ENCODE measurements at regions not wholly inside any gene's neighbourhood (a gene's known extent, or its start where the extent isn't known, plus 50 kb on each side); places are given as distances from the start of the nearest gene placed in this dataset.
"Not testable (repeated sequence)": the region's sequence is repeated elsewhere in the genome, so short reads cannot be mapped to it uniquely, and the experiment has no call there.

DNA sequence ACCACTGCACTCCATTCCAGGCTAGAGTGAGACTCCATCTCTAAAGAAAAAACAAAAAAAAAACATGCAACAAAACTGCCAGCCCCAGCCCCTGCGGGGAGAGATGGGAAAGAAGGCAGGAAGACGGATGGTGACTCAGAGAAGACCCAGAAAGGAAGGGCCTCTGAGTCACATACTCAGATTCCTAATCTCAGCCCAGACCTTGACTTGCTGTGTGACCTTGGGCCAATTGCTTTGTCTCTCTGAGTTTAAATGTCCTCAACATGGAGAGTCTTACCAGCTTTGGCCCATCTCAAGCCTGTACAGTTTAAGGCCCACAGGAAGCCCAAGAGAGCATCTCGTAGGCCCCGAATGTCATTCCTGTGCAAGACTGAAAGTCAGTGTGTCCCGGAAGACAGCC is 86.5 kb upstream of the LHX1 start:
- peaks cover 13% of the 10 kb centered on the region for H3K4me1 Mint-ChIP-seq
- H3K9me3 Mint-ChIP-seq: no peaks in the 10 kb centered on the region
- DNase-seq (ENCODE audit: low spot score in 2 of 2, unreplicated experiment in 2 of 2): no peak
- no peaks in the 10 kb centered on the region for H3K27me3 Mint-ChIP-seq (ENCODE audit: low read depth)
- no peaks in the 10 kb centered on the region for H3K36me3 Mint-ChIP-seq
- H3K27ac Mint-ChIP-seq: no peak overlapping the region
- TF ChIP-seq, protein P1, sequence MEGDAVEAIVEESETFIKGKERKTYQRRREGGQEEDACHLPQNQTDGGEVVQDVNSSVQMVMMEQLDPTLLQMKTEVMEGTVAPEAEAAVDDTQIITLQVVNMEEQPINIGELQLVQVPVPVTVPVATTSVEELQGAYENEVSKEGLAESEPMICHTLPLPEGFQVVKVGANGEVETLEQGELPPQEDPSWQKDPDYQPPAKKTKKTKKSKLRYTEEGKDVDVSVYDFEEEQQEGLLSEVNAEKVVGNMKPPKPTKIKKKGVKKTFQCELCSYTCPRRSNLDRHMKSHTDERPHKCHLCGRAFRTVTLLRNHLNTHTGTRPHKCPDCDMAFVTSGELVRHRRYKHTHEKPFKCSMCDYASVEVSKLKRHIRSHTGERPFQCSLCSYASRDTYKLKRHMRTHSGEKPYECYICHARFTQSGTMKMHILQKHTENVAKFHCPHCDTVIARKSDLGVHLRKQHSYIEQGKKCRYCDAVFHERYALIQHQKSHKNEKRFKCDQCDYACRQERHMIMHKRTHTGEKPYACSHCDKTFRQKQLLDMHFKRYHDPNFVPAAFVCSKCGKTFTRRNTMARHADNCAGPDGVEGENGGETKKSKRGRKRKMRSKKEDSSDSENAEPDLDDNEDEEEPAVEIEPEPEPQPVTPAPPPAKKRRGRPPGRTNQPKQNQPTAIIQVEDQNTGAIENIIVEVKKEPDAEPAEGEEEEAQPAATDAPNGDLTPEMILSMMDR (IDR thresholded peaks at IDR 0.05; ENCODE audit: unreplicated experiment): no peak
- no peak overlapping the region for H3K4me3 Mint-ChIP-seq

DNA sequence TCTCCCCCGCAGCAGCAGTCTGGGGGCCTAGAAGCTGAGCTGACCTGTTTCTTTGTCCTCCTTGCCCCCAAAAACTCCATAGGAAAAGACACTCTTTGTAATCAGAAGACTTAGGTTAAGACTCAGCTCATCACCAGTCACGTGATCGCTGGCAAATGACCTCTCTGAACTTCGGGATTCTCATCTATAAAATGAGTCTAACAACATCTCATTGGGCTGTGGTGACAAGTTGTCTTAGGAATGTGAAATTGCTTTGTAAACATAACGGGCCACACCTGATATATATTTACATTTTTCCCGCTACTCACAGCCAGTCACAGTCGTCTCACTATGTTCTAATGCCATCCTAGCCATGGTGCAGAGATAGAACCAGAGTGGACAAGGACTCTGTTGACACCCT is 86.0 kb upstream of the LHX1 start:
- Mint-ChIP-seq H3K9me3 (no peaks in the 10 kb centered on the region), H3K27me3 (ENCODE audit: low read depth) (no peaks in the 10 kb centered on the region), H3K27ac (no peak overlapping the region), H3K4me1 (peaks cover 13% of the 10 kb centered on the region), H3K4me3 (no peak overlapping the region), H3K36me3 (no peaks in the 10 kb centered on the region)
- TF ChIP-seq, protein P1 (IDR thresholded peaks at IDR 0.05; ENCODE audit: unreplicated experiment): no peak
- DNase-seq (ENCODE audit: low spot score in 2 of 2, unreplicated experiment in 2 of 2): no peak

DNA sequence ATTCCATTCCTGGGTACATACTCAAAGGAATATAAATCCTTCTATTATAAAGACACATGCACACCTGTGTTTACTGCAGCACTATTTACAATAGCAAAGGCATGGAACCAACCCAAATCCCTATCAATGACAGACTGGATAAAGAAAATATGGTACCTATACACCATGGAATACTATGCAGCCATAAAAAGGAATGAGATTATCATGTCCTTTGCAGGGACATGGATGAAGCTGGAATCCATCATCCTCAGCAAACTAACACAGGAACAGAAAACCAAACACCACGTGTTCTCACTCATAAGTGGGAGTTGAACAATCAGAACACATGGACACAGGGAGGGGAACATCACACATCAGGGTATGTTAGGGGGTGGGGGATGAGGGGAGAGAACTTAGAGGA is 84.8 kb upstream of the LHX1 start:
- H3K4me3 Mint-ChIP-seq; H3K36me3 Mint-ChIP-seq; H3K27me3 Mint-ChIP-seq (ENCODE audit: low read depth); DNase-seq (ENCODE audit: low spot score in 2 of 2, unreplicated experiment in 2 of 2); H3K27ac Mint-ChIP-seq; H3K9me3 Mint-ChIP-seq: not testable (repeated sequence)
- peaks cover 10% of the 10 kb centered on the region for H3K4me1 Mint-ChIP-seq

DNA sequence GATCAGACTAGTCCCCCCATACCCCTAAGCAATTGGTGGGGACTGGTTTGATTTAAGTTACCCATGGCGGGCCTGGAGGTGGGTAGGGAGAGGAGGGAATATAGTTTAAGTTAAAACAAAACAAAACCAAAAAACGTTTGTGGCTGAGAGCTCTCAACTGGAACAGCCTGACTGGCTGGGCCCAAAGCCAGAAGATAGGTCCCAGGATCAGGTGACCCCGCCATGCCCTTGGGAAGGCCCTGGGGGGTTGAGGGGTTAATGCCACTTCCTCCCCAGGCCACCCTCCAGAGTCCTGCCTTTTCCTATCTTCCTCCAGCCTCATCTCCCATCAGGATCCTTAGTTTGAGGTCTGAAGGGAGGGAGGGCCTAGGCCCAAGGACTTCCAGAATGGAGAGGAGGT is 82.3 kb upstream of the LHX1 start:
- no peak for DNase-seq (ENCODE audit: low spot score in 2 of 2, unreplicated experiment in 2 of 2)
- H3K9me3 Mint-ChIP-seq: no peaks in the 10 kb centered on the region
- TF ChIP-seq, protein P1 (IDR thresholded peaks at IDR 0.05; ENCODE audit: unreplicated experiment): no peak
- H3K27me3 Mint-ChIP-seq (ENCODE audit: low read depth): no peaks in the 10 kb centered on the region
- no peaks in the 10 kb centered on the region for H3K36me3 Mint-ChIP-seq
- H3K4me3 Mint-ChIP-seq: no peak overlapping the region
- H3K27ac Mint-ChIP-seq: no peak overlapping the region
- H3K4me1 Mint-ChIP-seq: peaks cover 7% of the 10 kb centered on the region

DNA sequence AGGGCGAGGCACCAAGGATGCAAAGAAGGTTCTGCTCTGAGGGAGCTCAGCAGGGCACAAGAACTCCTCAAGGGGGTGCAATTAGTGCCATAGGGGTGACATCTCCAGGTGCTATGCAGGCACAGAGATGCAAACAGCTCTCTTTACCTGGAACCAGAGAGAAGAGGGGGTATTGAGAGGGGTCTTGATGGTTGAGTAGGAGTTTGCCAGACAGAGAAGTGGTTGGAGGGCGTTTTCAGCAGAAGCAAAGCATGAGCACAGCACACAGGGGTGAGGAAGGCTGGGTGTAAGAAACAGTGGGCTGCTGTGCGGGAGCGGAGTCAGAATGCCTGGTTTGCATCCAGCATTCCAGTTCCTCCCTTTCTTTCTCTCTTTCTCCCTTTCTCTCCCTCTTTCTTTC is 81.8 kb upstream of the LHX1 start:
- H3K9me3 Mint-ChIP-seq: no peaks in the 10 kb centered on the region
- no peaks in the 10 kb centered on the region for H3K27me3 Mint-ChIP-seq (ENCODE audit: low read depth)
- H3K36me3 Mint-ChIP-seq: no peaks in the 10 kb centered on the region
- TF ChIP-seq, protein P1 (IDR thresholded peaks at IDR 0.05; ENCODE audit: unreplicated experiment): no peak
- no peak for DNase-seq (ENCODE audit: low spot score in 2 of 2, unreplicated experiment in 2 of 2)
- no peak overlapping the region for H3K27ac Mint-ChIP-seq
- peaks cover 6% of the 10 kb centered on the region for H3K4me1 Mint-ChIP-seq
- no peak overlapping the region for H3K4me3 Mint-ChIP-seq

DNA sequence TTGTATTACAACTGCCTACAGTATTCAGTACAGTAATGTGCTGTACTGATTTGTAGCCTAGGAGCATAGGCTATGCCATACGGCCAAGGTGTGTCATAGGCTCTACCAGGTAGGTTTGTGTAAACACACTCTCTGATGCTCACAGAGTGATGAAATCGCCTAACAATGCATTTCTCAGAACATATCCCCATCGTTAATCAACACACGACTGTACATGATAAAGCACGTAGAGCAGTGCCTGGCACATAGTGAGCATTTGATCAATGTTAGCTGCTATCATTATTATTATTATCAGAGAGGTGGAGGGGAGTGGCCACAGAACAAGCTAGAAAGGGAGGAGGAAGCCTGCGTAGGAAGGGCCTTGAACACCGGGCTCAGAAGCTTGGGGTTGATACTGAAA is 81.1 kb upstream of the LHX1 start:
- H3K36me3 Mint-ChIP-seq: no peaks in the 10 kb centered on the region
- peaks cover 6% of the 10 kb centered on the region for H3K4me1 Mint-ChIP-seq
- no peaks in the 10 kb centered on the region for H3K9me3 Mint-ChIP-seq
- TF ChIP-seq, protein P1 (IDR thresholded peaks at IDR 0.05; ENCODE audit: unreplicated experiment): no peak
- no peak overlapping the region for H3K27ac Mint-ChIP-seq
- H3K4me3 Mint-ChIP-seq: no peak overlapping the region
- no peak for DNase-seq (ENCODE audit: low spot score in 2 of 2, unreplicated experiment in 2 of 2)
- H3K27me3 Mint-ChIP-seq (ENCODE audit: low read depth): no peaks in the 10 kb centered on the region

Data from mesothelial cell of epicardium (in vitro differentiated cells).